ENCODE measurements at regions not wholly inside any gene's neighbourhood (a gene's known extent, or its start where the extent isn't known, plus 50 kb on each side); places are given as distances from the start of the nearest gene placed in this dataset.

DNA sequence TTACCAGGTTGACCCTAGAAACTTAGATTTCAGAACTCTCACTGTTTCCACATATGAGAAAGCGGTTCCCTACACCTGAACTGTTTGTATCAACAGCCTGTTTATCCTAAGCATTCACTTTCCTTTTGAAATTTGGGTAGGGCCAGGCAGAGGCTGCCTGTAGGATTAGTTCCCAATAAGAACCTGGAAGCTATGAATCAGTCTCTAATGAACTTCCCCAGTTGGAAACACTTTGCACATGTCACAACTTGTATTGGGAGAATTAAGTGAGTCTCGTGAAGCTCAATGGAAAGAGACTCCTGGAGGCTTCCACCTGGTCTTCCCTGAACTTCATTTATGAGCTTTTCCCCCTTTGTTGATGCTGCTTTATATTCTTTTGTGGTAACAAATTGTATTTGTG lies 486.6 kb upstream of the HS6ST1 start:
- peak overlapping the region; percentile 22 for H3K27ac ChIP-seq
- peak; percentile 60 for DNase-seq (ENCODE audit: low read depth, low spot score)

- DNase-seq (ENCODE audit: low read depth, low spot score), result no peak
- peak overlapping the region; percentile 22 for H3K27ac ChIP-seq
Observed at GRCh38 chr2:128805918-128806317, 487.2 kb upstream of the HS6ST1 start.

DNA sequence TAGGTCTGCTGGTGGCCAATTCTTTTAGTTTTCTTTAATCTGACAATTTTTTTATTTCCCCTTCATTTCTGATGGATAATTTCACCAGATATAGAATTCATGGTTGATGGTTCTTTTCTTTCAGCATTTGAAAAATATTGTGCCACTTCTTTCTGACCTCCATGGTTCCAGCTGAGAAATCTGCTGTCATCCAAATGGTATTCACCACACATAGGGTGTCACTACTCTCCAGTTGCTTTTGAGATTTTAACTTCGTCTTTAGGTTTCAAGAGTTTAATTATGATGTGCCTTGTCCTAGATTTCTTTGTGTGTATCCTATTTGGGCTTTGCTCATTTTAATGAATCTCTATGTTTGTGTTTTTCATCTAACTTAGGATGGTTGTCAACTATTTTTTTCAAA lies 488.6 kb upstream of the HS6ST1 start:
- H3K27ac ChIP-seq, result no peak overlapping the region
- DNase-seq (ENCODE audit: low read depth, low spot score), result no peak

DNA sequence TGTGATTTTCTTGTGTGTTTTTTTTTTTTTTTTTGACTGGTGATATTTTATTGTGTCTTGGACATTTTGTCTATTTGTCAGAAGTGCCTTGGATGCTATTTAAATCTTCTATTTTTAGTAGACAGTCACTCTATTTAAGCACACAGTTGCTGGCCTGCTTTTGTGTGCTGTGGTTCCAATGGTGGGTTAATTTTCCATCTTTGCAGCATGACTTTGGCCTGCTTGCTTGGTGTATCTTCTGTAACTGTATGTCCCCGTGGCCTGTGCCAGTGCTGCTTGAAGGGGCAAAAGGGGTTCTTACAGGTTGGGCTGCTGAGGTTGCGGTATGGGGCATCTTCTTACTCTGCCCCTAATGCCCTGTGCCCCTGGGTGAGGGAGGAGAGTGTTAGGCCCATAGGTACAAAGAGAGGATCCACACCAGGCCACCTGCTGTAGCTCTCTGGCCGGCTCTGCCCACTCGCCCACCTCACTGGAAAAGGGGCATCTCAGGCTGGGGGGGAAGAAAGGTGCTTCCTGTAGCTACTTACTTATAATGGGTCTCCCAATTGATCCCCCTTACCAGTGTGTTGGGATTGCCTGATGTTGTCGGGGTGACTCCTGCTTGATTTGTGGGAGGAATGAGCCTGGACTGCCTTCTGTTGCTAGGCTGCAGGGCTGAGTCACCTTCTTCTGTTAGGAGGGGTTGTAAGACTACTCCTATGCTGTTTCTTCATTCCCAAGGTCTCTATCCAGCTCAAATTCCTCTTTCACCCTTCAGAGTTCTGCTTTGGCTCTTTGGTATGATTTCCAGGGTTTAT lies 490.0 kb upstream of the HS6ST1 start:
- peak; percentile 60 for DNase-seq (ENCODE audit: low read depth, low spot score)
- peak overlapping the region; percentile 36 for H3K27ac ChIP-seq

DNA sequence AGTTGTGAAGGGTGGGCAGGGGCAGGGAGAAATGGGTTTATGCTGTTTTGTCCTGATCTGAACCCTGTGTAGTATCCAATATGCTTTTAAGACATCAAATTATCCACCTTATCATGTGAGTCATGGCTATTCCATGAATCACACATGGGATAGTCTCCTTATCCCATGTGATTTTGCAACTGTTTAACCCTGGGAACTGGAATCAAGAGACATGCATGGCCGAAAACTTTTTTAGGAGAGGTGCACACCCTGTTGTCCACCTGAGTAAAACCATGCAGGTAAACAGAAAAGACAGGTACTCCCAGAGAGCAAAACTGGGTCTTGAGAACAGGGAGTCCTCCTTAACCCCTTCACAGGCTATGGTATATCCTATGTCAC lies 490.6 kb upstream of the HS6ST1 start:
- peak overlapping the region; percentile 36 for H3K27ac ChIP-seq
- peak; percentile 27 for DNase-seq (ENCODE audit: low read depth, low spot score)

DNA sequence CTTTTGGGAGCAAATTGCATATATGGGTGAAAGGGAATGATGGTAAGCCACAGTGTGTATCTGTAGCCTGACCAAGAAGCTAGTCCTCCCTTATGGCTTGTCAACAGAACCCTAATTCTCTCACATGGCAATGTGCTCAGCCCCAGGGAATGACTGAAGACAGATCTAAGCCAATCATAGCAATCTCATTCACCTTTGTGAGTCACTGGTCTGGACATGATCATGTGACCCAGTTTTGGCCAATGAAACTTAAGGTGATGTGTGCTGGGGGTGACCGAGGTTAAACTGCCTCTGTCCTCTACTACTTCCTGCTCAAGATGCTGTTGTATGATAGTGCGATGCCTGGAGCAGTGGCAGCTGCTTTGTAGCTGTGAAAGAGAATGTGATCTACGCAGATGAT lies 491.2 kb upstream of the HS6ST1 start:
- no peak for DNase-seq (ENCODE audit: low read depth, low spot score)
- H3K27ac ChIP-seq, result peak overlapping the region; percentile 36

DNA sequence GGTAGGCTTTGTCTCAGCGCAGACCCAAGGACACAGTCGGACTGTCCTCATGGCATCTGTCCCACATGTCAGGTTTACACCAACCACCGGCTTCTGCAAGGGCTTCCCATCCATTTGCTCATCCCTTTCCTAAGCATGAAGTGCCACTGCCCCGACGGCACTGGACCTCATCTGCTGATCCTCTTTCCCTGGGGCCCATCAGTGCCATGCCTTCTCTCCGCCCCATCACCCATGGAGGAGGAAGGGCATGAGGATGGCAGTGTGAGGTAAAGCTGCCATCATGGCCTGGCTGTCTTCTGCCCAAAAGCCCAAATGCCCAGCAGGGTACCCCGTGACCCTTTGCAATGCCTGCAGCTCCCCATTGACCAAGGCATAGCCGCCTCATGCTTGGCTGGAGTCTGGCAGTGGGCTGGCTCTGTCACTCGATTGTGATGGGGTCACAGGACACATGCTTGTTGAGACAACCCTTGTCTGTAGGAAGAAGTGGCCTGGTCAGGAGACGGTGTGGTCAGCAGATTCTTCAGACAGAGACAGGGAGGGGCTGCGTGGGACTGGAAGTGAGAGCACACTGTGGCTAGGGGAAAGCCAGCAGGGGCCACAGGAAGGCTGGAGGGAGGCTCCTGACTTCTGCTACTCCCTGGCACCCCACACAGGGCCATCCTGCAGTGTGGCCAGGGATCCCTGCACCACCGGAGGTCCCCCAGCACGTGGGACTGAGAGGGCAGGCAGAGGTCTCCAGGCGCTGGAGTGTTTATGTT lies 493.7 kb upstream of the HS6ST1 start:
- H3K27ac ChIP-seq, result no peak overlapping the region
- no peak for DNase-seq (ENCODE audit: low read depth, low spot score)

GRCh38 chr2:128813352-128814034 lies 494.8 kb upstream of the HS6ST1 start:
- no peak overlapping the region for H3K27ac ChIP-seq
- no peak for DNase-seq (ENCODE audit: low read depth, low spot score)

DNA sequence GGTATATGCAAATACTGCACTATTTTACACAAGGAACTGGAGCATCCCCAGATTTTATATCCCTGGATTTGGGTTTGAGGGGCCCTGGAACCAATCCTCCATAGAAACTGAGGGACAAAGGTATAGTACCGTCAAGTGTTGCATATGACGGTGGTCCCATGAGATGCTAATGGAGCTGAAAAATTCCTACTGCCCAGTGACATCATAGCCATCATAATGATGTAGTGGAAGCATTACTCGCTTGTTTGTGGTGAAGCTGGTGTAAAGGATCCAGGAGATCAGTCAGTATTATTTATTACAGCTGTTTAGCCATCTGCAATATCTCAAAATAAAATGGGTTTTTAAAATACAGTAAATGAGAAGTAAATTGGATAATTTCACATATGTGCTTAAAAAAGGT lies 496.6 kb upstream of the HS6ST1 start:
- DNase-seq (ENCODE audit: low read depth, low spot score), result no peak
- no peak overlapping the region for H3K27ac ChIP-seq

DNA sequence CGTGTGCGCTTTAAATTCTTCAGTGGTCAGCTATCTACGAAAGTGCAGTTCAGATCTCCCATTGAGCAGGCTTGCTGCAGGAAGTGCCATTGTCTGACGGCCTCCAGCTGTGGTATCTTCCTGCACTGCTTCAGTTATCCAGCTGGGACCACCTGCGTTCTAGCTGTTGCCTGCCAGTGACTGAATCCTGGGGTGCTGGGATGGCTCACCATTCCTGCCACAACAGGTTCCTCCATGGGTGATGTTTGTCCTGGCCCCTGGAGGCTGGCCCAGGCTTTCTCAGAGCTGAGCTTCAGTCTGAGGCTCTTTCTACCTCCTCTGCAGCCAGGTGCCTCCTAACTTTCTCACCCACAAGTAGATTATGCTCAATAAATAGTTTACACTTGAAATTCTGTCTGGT lies 498.5 kb upstream of the HS6ST1 start:
- no peak for DNase-seq (ENCODE audit: low read depth, low spot score)

GRCh38 chr2:128817813-128818212 lies 499.1 kb upstream of the HS6ST1 start:
- no peak for DNase-seq (ENCODE audit: low read depth, low spot score)

More for the DNA sequence above, 498.5 kb upstream of the HS6ST1 start:
- H3K27ac ChIP-seq, result no peak overlapping the region

GRCh38 chr2:128818248-128818647 lies 499.6 kb upstream of the HS6ST1 start:
- no peak overlapping the region for H3K27ac ChIP-seq
- DNase-seq (ENCODE audit: low read depth, low spot score), result no peak

More at GRCh38 chr2:128817813-128818212, 499.1 kb upstream of the HS6ST1 start:
- H3K27ac ChIP-seq, result no peak overlapping the region

DNA sequence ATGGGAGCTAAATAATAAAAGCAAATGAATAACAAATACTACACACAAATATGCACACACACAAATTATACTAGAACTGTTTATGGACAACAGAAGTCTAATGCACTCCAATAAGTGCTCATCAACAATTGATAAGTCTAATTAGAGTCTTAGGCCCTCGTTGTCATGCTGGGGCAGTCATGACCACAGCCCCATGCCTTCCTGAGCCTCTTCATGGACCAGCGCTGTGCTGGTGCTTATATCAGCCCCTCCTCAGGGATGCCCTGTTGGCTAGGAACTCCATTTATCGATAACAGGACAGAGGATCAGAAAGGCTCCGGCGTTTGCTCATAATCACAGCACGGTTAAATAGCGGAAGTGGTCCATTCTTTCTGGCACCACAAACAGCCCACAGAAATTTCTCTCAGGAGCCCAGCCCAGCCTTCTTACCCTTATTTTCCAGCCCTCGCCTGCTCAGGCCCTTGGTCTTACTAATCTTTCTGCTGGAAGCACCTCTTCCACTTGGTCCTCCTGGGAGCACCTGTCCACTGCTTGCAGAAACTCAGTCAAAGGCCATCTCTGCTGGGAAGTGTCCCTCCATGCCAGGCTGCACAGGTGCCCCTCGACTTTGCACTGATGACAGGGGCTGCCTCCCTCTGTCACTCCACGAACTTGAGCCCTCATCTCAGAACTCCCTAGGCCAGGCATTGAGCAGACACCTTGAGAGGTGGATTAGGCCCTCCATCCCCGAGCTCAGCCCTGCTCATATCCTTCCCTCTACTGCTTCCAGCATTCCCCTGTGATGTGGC lies 500.2 kb upstream of the HS6ST1 start:
- DNase-seq (ENCODE audit: low read depth, low spot score), result no peak

GRCh38 chr2:128820452-128820851 lies 501.8 kb upstream of the HS6ST1 start:
- no peak for DNase-seq (ENCODE audit: low read depth, low spot score)
- no peak overlapping the region for H3K27ac ChIP-seq

More for the DNA sequence above, 500.2 kb upstream of the HS6ST1 start:
- H3K27ac ChIP-seq, result no peak overlapping the region

GRCh38 chr2:128821010-128821409 lies 502.3 kb upstream of the HS6ST1 start:
- H3K27ac ChIP-seq, result no peak overlapping the region
- DNase-seq (ENCODE audit: low read depth, low spot score), result no peak

DNA sequence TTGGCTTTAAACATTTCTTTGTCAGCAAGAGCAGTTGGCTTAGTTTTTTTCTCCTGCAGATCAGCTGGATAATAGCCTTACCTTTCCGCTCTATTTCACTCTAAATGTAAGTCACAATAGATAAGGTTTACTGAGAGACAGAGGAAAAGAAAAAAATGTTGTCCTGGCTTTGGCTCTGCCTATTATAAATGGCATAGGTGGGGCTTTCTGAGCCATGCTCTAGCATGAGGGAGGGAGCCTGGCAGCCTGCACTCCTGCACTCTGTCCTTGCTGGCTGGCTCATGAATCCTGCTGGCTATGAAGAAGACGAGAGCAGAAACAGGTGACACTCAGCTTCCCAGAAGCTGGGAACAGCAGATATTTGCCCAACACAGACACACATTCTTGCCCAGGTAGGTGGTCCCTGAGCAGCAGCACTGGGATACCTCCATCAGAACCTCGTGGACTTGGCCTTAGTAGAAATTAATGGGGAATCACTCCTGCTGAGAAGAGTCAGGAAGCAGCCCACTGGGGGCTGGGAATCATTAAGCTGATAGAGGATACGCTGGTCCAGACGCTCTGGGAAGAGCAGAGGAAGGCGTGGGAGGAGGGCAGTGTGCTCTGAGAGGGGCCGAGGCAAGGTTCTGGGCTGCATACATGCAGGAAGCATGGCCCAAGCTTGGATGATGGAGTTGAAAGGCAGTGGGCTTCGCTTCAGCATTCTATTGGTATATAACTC lies 514.4 kb upstream of the HS6ST1 start:
- H3K27ac ChIP-seq, result no peak overlapping the region
- DNase-seq (ENCODE audit: low read depth, low spot score), result no peak

DNA sequence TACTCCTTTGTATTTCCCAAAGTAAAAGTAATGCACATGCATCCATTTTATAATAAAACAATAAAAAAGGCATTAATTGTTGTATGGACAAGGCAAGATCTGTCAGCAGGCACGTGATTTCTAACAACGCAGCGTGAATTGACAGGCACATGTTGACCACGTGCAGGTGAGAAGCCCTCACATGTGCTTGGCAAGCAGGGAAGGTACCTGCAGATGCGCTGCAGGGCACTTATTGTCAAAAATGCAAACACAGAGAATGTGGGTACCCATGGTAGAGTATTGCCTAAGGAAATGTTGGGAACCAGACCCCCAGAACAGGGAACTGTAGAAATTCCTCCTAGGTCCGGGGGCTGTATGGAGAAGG lies 515.0 kb upstream of the HS6ST1 start:
- H3K27ac ChIP-seq, result no peak overlapping the region
- no peak for DNase-seq (ENCODE audit: low read depth, low spot score)

DNA sequence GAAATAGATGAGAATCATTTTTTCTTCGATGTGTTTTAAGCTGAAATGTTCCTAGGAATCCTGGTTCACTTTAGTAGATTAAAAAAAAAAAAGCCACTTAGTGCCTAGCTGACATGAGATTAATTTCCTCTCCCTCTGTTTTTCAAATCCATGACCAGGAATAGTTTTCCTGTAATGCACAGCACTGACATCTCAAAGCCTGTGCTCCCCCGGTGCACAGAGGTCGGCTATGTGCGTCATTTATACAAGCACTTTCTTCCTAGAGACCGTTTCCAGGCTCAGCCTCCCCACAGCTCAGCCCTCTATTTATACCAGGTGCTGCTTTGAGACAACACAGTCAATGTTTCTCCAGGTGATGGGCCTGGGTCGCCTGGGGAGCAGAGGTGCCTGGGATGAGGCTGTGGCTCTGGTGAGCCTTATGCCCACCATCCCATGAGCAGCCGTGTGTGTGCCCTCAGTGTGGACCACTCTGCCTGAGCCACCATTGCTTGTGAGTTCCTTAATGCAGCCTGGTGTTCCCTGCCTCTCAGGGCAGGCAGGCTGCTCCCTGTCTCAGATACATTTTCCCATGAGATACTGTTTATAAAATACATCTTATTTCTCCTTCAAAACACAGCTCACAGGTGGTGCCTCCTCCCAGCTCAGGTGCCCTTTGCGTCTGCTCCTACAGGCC lies 515.7 kb upstream of the HS6ST1 start:
- no peak for DNase-seq (ENCODE audit: low read depth, low spot score)
- H3K27ac ChIP-seq, result no peak overlapping the region

DNA sequence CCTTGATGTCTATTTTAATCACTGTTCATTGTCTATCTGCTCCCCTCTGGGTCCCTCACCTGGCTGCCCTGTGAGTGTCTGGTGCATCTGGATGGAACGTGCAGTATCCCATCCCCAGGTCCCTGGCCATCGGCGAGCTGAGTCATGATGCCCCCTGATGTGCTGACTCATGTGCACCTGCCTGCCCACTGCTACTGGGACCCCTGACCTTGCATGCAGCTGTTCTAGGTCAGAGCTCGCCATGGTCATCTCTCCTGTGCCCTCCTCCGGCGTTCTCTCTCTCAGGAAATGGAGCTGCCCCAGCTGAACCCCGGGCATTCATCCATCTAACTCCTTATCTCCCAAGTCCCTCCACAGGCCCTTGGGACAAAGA lies 516.2 kb upstream of the HS6ST1 start:
- no peak overlapping the region for H3K27ac ChIP-seq
- no peak for DNase-seq (ENCODE audit: low read depth, low spot score)

Measured in epithelial cell of prostate (primary cell).